ENCODE measurements at regions not wholly inside any gene's neighbourhood (a gene's known extent, or its start where the extent isn't known, plus 50 kb on each side); places are given as distances from the start of the nearest gene placed in this dataset.

GRCh38 chr1:116306102-116306501 lies 66.9 kb upstream of the ATP1A1 start:
- DNase-seq (ENCODE audit: extremely low spot score), result no peak
- Histone ChIP-seq H3K4me1 (ENCODE audit: insufficient read depth) (no peaks in the 10 kb centered on the region), H3K27ac (ENCODE audit: low read depth) (no peak overlapping the region), H3K4me3 (ENCODE audit: low read depth, low read length) (no peak overlapping the region), H3K36me3 (ENCODE audit: insufficient read depth) (no peaks in the 10 kb centered on the region)
- WGBS, result 56% methylated on average over 2 of the region's 2 CpGs

GRCh38 chr1:116306840-116307442 lies 66.1 kb upstream of the ATP1A1 start:
- Histone ChIP-seq H3K4me3 (ENCODE audit: low read depth, low read length) (no peak overlapping the region), H3K4me1 (ENCODE audit: insufficient read depth) (no peaks in the 10 kb centered on the region), H3K36me3 (ENCODE audit: insufficient read depth) (no peaks in the 10 kb centered on the region), H3K27ac (ENCODE audit: low read depth) (no peak overlapping the region)
- DNase-seq (ENCODE audit: extremely low spot score), result no peak
- 84% methylated on average over 5 of the region's 5 CpGs for WGBS

- H3K27ac ChIP-seq (ENCODE audit: low read depth), result no peak overlapping the region
- no peaks in the 10 kb centered on the region for H3K4me1 ChIP-seq (ENCODE audit: insufficient read depth)
- no peak for DNase-seq (ENCODE audit: extremely low spot score)
- H3K36me3 ChIP-seq (ENCODE audit: insufficient read depth), result no peaks in the 10 kb centered on the region
- H3K4me3 ChIP-seq (ENCODE audit: low read depth, low read length), result no peak overlapping the region
Measured at GRCh38 chr1:116308276-116308675, 64.8 kb upstream of the ATP1A1 start.

DNA sequence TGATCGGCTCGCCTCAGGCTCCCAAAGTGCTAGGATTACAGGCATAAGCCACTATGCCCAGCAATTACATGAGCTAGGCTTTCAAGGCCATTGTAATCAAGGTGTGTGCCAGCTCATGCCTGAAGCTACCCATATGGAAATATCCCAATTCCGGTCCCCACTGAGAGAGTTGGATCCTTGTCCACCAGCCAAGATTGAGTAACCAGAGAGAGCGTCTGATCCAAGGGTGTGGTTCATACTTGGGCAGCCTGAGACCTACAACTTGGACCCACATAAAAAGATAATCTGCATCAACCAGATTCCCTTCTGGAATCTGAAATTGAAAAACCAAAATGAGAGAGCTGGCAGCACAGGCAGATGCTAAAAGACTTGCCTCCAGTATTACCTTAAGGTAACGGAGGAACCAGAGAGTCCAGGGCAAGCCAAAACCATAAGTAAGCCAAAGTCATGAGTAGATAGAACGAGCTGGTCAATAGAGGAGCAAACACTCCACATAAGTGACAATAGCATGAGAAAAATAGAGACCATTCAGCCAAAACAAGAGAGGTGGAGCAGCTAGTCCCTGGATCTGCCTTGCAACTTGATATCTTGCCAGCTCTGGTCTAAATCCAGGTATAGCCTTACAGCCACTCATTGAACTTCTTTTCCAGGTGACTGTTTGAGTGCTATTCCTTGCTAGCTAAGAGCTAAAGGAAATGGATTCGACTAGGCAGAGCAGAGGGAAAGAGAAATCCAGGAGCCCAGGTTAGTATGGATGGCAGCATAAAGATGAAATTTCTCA lies 63.8 kb upstream of the ATP1A1 start:
- Histone ChIP-seq H3K4me3 (ENCODE audit: low read depth, low read length) (no peak overlapping the region), H3K4me1 (ENCODE audit: insufficient read depth) (no peaks in the 10 kb centered on the region), H3K27ac (ENCODE audit: low read depth) (no peak overlapping the region), H3K36me3 (ENCODE audit: insufficient read depth) (no peaks in the 10 kb centered on the region)
- DNase-seq (ENCODE audit: extremely low spot score), result no peak
- 85% methylated on average over 7 of the region's 7 CpGs for WGBS

GRCh38 chr1:116310180-116310579 lies 62.9 kb upstream of the ATP1A1 start:
- H3K36me3 ChIP-seq (ENCODE audit: insufficient read depth), result no peaks in the 10 kb centered on the region
- H3K4me1 ChIP-seq (ENCODE audit: insufficient read depth), result no peaks in the 10 kb centered on the region
- WGBS, result 76% methylated on average over 4 of the region's 4 CpGs
- H3K4me3 ChIP-seq (ENCODE audit: low read depth, low read length), result no peak overlapping the region
- no peak overlapping the region for H3K27ac ChIP-seq (ENCODE audit: low read depth)
- DNase-seq (ENCODE audit: extremely low spot score), result no peak

DNA sequence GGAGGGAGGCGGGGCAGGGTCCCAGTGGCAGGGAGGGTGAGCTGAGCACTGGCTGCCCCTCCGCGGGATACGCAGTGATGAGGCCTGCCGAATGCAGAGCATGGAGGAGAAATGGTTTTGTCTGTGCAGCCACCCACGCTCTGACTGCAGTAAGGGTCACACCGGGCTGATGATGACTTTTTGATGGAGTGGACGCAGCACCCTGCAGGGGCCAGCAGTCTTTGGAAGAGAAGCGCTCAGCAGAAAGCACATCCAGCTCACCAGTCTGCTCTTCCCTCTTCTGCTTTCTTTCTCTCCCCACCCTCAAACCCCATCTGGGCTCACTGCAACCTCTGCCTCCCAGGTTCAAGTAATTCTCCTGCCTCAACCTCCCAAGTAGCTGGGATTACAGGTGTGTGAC lies 61.9 kb upstream of the ATP1A1 start:
- no peak for DNase-seq (ENCODE audit: extremely low spot score)
- 71% methylated on average over 9 of the region's 9 CpGs for WGBS
- H3K27ac ChIP-seq (ENCODE audit: low read depth), result no peak overlapping the region
- H3K36me3 ChIP-seq (ENCODE audit: insufficient read depth), result no peaks in the 10 kb centered on the region
- no peak overlapping the region for H3K4me3 ChIP-seq (ENCODE audit: low read depth, low read length)
- H3K4me1 ChIP-seq (ENCODE audit: insufficient read depth), result no peaks in the 10 kb centered on the region

- H3K27ac ChIP-seq (ENCODE audit: low read depth), result no peak overlapping the region
- 75% methylated on average over 15 of the region's 15 CpGs for WGBS
- no peak overlapping the region for H3K4me3 ChIP-seq (ENCODE audit: low read depth, low read length)
- no peaks in the 10 kb centered on the region for H3K36me3 ChIP-seq (ENCODE audit: insufficient read depth)
- no peaks in the 10 kb centered on the region for H3K4me1 ChIP-seq (ENCODE audit: insufficient read depth)
- no peak for DNase-seq (ENCODE audit: extremely low spot score)
Measured at GRCh38 chr1:116311756-116312680, 61.0 kb upstream of the ATP1A1 start.

GRCh38 chr1:116312681-116313069 lies 60.4 kb upstream of the ATP1A1 start:
- no peak overlapping the region for H3K27ac ChIP-seq (ENCODE audit: low read depth)

DNA sequence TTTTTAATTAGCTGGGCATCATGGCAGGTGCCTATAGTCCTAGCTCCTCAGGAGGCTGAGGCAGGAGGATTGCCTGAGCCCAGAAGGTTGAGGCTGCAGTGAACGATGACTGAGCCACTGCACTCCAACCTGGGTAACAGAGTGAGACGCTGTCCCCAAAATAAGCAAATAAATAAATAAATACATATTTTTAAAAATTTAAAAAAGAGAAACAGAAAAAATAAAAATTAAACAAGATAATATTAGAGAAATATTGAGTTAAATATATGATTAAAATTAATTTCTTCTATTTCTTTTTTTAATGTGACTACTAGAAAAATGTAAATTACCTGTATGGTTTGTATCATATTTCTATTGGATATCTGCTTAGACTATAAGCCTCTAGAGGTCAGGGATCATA lies 59.3 kb upstream of the ATP1A1 start:
- no peaks in the 10 kb centered on the region for H3K4me1 ChIP-seq (ENCODE audit: insufficient read depth)
- no peak for DNase-seq (ENCODE audit: extremely low spot score)
- WGBS, result 64% methylated on average over 2 of the region's 2 CpGs
- H3K36me3 ChIP-seq (ENCODE audit: insufficient read depth), result no peaks in the 10 kb centered on the region
- no peak overlapping the region for H3K4me3 ChIP-seq (ENCODE audit: low read depth, low read length)
- no peak overlapping the region for H3K27ac ChIP-seq (ENCODE audit: low read depth)

More at GRCh38 chr1:116312681-116313069, 60.4 kb upstream of the ATP1A1 start:
- Histone ChIP-seq H3K4me3 (ENCODE audit: low read depth, low read length) (no peak overlapping the region), H3K36me3 (ENCODE audit: insufficient read depth) (no peaks in the 10 kb centered on the region), H3K4me1 (ENCODE audit: insufficient read depth) (no peaks in the 10 kb centered on the region)
- DNase-seq (ENCODE audit: extremely low spot score), result no peak
- 73% methylated on average over 2 of the region's 2 CpGs for WGBS

DNA sequence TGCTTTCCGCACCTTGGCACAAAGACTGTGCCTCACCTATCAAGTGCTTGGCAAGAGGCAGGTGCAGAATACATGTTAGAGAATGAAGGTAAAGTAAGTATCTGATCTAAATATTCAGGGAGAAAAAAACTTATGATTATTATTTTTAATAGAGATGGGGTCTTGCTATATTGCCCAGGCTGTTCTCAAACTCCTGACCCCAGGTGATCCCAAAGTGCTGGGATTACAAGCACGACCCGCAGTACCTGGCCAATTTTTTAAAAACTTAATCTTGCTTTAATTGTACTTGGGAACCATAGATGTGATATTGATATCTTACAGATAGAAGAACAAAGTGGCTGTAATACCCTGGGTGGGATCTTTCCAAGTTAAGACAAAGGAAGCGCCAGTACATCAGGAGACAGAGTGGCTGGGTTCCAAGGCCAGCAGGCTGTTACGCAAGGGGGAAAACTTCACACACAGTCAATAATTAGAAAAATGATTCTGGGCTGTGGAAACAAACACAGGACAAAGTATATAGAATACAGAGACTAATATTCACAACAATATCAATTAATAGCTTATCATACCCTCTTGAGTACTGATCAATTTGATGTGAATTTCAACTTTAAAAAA lies 58.6 kb upstream of the ATP1A1 start:
- H3K4me3 ChIP-seq (ENCODE audit: low read depth, low read length), result no peak overlapping the region
- H3K27ac ChIP-seq (ENCODE audit: low read depth), result no peak overlapping the region
- H3K4me1 ChIP-seq (ENCODE audit: insufficient read depth), result no peaks in the 10 kb centered on the region
- WGBS, result 84% methylated on average over 5 of the region's 5 CpGs
- no peak for DNase-seq (ENCODE audit: extremely low spot score)
- H3K36me3 ChIP-seq (ENCODE audit: insufficient read depth), result no peaks in the 10 kb centered on the region

DNA sequence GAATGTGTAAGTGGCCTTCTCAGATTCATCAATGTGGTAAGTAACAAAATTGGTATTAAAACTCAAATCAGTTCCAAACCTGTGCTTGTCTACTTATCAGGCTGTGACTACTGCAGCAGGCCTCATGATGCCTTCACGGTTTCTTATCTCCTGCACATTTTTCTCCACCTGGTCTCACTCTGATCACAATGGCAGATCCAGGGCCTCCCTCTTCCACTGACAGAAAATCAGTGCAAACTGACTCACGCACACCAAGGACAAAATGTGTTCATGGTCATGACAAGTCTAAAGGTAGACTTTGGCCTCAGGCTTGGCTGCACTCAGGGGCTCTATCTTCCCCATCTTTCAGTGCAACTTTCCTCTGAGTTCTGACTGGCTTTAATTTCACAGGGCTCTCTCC lies 56.7 kb upstream of the ATP1A1 start:
- Histone ChIP-seq H3K27ac (ENCODE audit: low read depth) (no peak overlapping the region), H3K36me3 (ENCODE audit: insufficient read depth) (no peaks in the 10 kb centered on the region), H3K4me1 (ENCODE audit: insufficient read depth) (no peaks in the 10 kb centered on the region), H3K4me3 (ENCODE audit: low read depth, low read length) (no peak overlapping the region)
- 73% methylated on average over 2 of the region's 2 CpGs for whole genome bisulfite sequencing
- DNase-seq (ENCODE audit: extremely low spot score), result no peak

- DNase-seq (ENCODE audit: extremely low spot score), result no peak
- Histone ChIP-seq H3K4me3 (ENCODE audit: low read depth, low read length) (no peak overlapping the region), H3K27ac (ENCODE audit: low read depth) (no peak overlapping the region), H3K4me1 (ENCODE audit: insufficient read depth) (no peaks in the 10 kb centered on the region), H3K36me3 (ENCODE audit: insufficient read depth) (no peaks in the 10 kb centered on the region)
- 35% methylated on average over 9 of the region's 9 CpGs for WGBS
Measured at GRCh38 chr1:116318897-116319296, 54.1 kb upstream of the ATP1A1 start.

DNA sequence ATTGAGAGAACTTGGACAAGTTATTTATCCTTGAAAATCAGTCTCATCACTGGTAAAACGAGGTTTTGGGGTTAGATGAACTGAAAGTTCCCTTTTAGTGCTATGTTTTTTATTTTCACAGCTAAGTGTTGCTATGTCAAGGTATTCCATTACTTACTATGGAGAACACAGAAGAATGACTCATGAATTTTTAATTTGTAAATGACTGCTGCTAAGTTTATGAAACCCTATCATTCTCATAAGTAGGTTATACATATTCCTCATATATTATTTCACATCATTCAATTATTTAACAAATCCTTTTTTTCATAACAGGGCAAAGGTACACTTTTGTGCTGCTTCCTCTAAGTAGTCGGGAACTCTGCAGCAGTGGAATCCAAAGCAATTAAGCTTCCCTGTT lies 52.2 kb upstream of the ATP1A1 start:
- no peaks in the 10 kb centered on the region for H3K4me1 ChIP-seq (ENCODE audit: insufficient read depth)
- DNase-seq (ENCODE audit: extremely low spot score), result no peak
- 62% methylated on average over 2 of the region's 2 CpGs for WGBS
- H3K27ac ChIP-seq (ENCODE audit: low read depth), result no peak overlapping the region
- no peaks in the 10 kb centered on the region for H3K36me3 ChIP-seq (ENCODE audit: insufficient read depth)
- H3K4me3 ChIP-seq (ENCODE audit: low read depth, low read length), result no peak overlapping the region

All from urinary bladder (tissue), 3 donors.